HEK293 (cell line): ENCODE measurements at regions not wholly inside any gene's neighbourhood (a gene's known extent, or its start where the extent isn't known, plus 50 kb on each side); places are given as distances from the start of the nearest gene placed in this dataset.

Experiments used
- CTCF ChIA-PET: fragments of 350-600 bp; formaldehyde crosslinking; extraction: SDS; loops from one replicate; lab custom pipeline; 2021; ENCODE audit warnings: antibody characterized with exemption; lab: Yijun Ruan, JAX
- POLR2A ChIA-PET: fragments of 300-600 bp; formaldehyde crosslinking; extraction: SDS; loops from one replicate; lab custom pipeline; 2020; ENCODE audit warnings: antibody characterized with exemption, inconsistent platforms; lab: Yijun Ruan, JAX
- H3K27ac ChIP-seq: fragments of 200-500 bp; sonication (Bioruptor generic); 2 replicates; pipeline ENCODE4 v1.5.1; 2014; ENCODE audit warnings: low read depth, low read length, control low read depth, inconsistent platforms; ENCODE audit errors: extremely low read depth
- H3K36me3 ChIP-seq, 2 experiments: fragments of 200-500 bp in 1 of 2; sonication (Bioruptor generic) in 1 of 2; 1 replicate in 1 of 2; 2 replicates in 1 of 2; pipeline ENCODE4 v1.5.1; 2014 to 2017; ENCODE audit warnings: inconsistent platforms in 2 of 2, low read length in 2 of 2; ENCODE audit not compliant: control insufficient read depth in 2 of 2, insufficient read depth in 1 of 2
- H3K4me1 ChIP-seq: fragments of 200-500 bp; sonication (Bioruptor generic); 2 replicates; pipeline ENCODE4 v1.5.1; 2014; ENCODE audit warnings: mild to moderate bottlenecking, low read length, inconsistent platforms; ENCODE audit not compliant: control insufficient read depth, insufficient read depth
- H3K4me3 ChIP-seq: 2 replicates; pipeline ENCODE4 v1.5.1; 2011; ENCODE audit warnings: low read depth, mild to moderate bottlenecking, control low read depth, low read length, moderate library complexity
- H3K9me3 ChIP-seq: fragments of 200-500 bp; sonication (Bioruptor generic); 2 replicates; pipeline ENCODE4 v1.5.1; 2014; ENCODE audit warnings: low read depth, low read length, inconsistent platforms; ENCODE audit not compliant: control insufficient read depth, insufficient read depth
- FEZF1 ChIP-seq: fragments of 450-650 bp; formaldehyde crosslinking; IDR thresholded peaks from 2 replicates; pipeline ENCODE4 v1.5.1; 2016; ENCODE audit warnings: missing biosample characterization, missing genetic modification characterization
- HOXD13 ChIP-seq: sonication (generic); formaldehyde crosslinking; IDR thresholded peaks from 2 replicates; pipeline ENCODE4 v1.8.0; 2022; ENCODE audit warnings: missing genetic modification reagents, borderline replicate concordance
- KLF1 ChIP-seq: fragments of 450-650 bp; formaldehyde crosslinking; IDR thresholded peaks from 2 replicates; pipeline ENCODE4 v1.5.1; 2016; ENCODE audit warnings: missing biosample characterization, missing genetic modification characterization
- KLF10 ChIP-seq: fragments of 450-650 bp; IDR thresholded peaks from 2 replicates; pipeline ENCODE4 v1.5.1; 2018; ENCODE audit warnings: missing biosample characterization, mild to moderate bottlenecking, missing genetic modification characterization
- KLF7 ChIP-seq: fragments of 450-650 bp; formaldehyde crosslinking; IDR thresholded peaks from 2 replicates; pipeline ENCODE4 v1.5.1; 2016; ENCODE audit warnings: missing biosample characterization, missing genetic modification characterization, borderline replicate concordance
- MYNN ChIP-seq: fragments of 450-650 bp; formaldehyde crosslinking; IDR thresholded peaks from 2 replicates; pipeline ENCODE4 v1.5.1; 2016; ENCODE audit warnings: missing biosample characterization, missing genetic modification characterization, borderline replicate concordance
- SCRT2 ChIP-seq: fragments of 450-650 bp; formaldehyde crosslinking; IDR thresholded peaks from 2 replicates; pipeline ENCODE4 v1.5.1; 2016; ENCODE audit warnings: missing biosample characterization, missing genetic modification characterization
- SP3 ChIP-seq: fragments of 450-650 bp; formaldehyde crosslinking; IDR thresholded peaks from 2 replicates; pipeline ENCODE4 v1.5.1; 2016; ENCODE audit warnings: missing biosample characterization, missing genetic modification characterization
- ZBTB1 ChIP-seq: fragments of 450-650 bp; formaldehyde crosslinking; IDR thresholded peaks from 2 replicates; pipeline ENCODE4 v1.5.1; 2016; ENCODE audit warnings: missing biosample characterization, missing genetic modification characterization
- ZBTB17 ChIP-seq: fragments of 450-650 bp; formaldehyde crosslinking; IDR thresholded peaks from 2 replicates; pipeline ENCODE4 v1.5.1; 2016; ENCODE audit warnings: missing biosample characterization, missing genetic modification characterization
- ZBTB7A ChIP-seq: fragments of 450-650 bp; formaldehyde crosslinking; IDR thresholded peaks from 2 replicates; pipeline ENCODE4 v1.5.1; 2016; ENCODE audit warnings: low read depth, missing biosample characterization, missing genetic modification characterization
- ZFP69B ChIP-seq: fragments of 450-650 bp; formaldehyde crosslinking; IDR thresholded peaks from 2 replicates; pipeline ENCODE4 v1.5.1; 2016; ENCODE audit warnings: missing biosample characterization, missing genetic modification characterization
- ZIC2 ChIP-seq: fragments of 450-650 bp; formaldehyde crosslinking; IDR thresholded peaks from 2 replicates; pipeline ENCODE4 v1.5.1; 2016; ENCODE audit warnings: missing biosample characterization, missing genetic modification characterization
- ZNF157 ChIP-seq: fragments of 450-650 bp; formaldehyde crosslinking; IDR thresholded peaks from 2 replicates; pipeline ENCODE4 v1.5.1; 2016; ENCODE audit warnings: missing biosample characterization, missing genetic modification characterization
- ZNF202 ChIP-seq: fragments of 450-650 bp; formaldehyde crosslinking; IDR thresholded peaks from 2 replicates; pipeline ENCODE4 v1.5.1; 2016; ENCODE audit warnings: missing biosample characterization, missing genetic modification characterization, borderline replicate concordance
- ZNF324 ChIP-seq: fragments of 450-650 bp; formaldehyde crosslinking; IDR thresholded peaks from 2 replicates; pipeline ENCODE4 v1.5.1; 2016; ENCODE audit warnings: missing biosample characterization, missing genetic modification characterization
- ZNF48 ChIP-seq: fragments of 450-650 bp; formaldehyde crosslinking; IDR thresholded peaks from 2 replicates; pipeline ENCODE4 v1.5.1; 2016; ENCODE audit warnings: missing biosample characterization, missing genetic modification characterization
- ZNF600 ChIP-seq: fragments of 450-650 bp; formaldehyde crosslinking; IDR thresholded peaks from 2 replicates; pipeline ENCODE4 v1.5.1; 2016; ENCODE audit warnings: missing biosample characterization, missing genetic modification characterization
- ZNF610 ChIP-seq: fragments of 450-650 bp; formaldehyde crosslinking; IDR thresholded peaks from 2 replicates; pipeline ENCODE4 v1.5.1; 2016; ENCODE audit warnings: missing biosample characterization, missing genetic modification characterization, borderline replicate concordance
- ZNF707 ChIP-seq: fragments of 450-650 bp; formaldehyde crosslinking; IDR thresholded peaks from 2 replicates; pipeline ENCODE4 v1.5.1; 2016; ENCODE audit warnings: missing biosample characterization, missing genetic modification characterization
- ZSCAN23 ChIP-seq: fragments of 450-650 bp; formaldehyde crosslinking; IDR thresholded peaks from 2 replicates; pipeline ENCODE4 v1.5.1; 2016; ENCODE audit warnings: missing biosample characterization, missing genetic modification characterization
- ZXDB ChIP-seq: fragments of 450-650 bp; formaldehyde crosslinking; IDR thresholded peaks from 2 replicates; pipeline ENCODE4 v1.5.1; 2016; ENCODE audit warnings: missing biosample characterization, missing genetic modification characterization
- TF ChIP-seq, protein P1 (sequence below): fragments of 450-650 bp; formaldehyde crosslinking; IDR thresholded peaks from 2 replicates; pipeline ENCODE4 v1.5.1; 2016; ENCODE audit warnings: missing biosample characterization, missing genetic modification characterization
- TF ChIP-seq, protein P2 (sequence below): fragments of 450-650 bp; formaldehyde crosslinking; IDR thresholded peaks from 2 replicates; pipeline ENCODE4 v1.5.1; 2016; ENCODE audit warnings: missing biosample characterization, missing genetic modification characterization
- TF ChIP-seq, protein P3 (sequence below): fragments of 450-650 bp; formaldehyde crosslinking; IDR thresholded peaks from 2 replicates; pipeline ENCODE4 v1.5.1; 2016; ENCODE audit warnings: missing biosample characterization, missing genetic modification characterization
- TF ChIP-seq, protein P4 (sequence below): fragments of 450-650 bp; formaldehyde crosslinking; IDR thresholded peaks from 2 replicates; pipeline ENCODE4 v1.5.1; 2016; ENCODE audit warnings: missing biosample characterization, missing genetic modification characterization

DNA sequence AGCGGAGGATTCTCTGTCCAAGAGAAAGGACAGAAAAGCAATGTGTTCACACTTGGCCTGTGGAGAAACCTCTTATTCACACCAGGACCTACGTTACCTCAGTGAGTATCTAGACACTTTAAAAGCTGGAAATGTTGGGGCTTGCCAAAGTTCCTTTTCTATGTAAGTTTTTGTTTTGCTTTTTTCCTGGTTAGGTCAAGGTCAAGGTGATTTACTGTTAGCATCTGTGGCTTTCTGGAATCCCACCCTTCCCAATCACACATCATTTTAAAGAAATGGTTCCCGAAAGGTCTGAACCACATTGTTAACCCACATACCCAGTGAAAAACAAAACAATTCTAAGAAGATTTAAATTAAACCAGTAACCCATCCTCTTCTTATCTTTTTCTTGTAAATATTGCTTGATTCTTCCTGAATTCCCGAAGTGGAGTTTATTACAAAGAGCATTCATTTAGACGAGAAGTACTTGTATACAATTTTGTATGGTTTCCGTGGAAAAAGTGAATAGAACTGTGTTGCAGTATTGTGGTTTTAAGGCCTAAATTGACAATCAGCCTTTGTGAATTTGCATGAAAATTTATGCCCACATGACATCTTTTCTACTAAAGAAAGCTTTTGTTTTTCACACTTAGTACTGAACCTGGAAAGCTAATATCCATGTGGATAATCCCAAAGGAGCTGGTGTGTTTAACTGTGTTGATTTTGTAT is 827.0 kb upstream of the IGFBP3 start:
- Histone ChIP-seq H3K36me3 (no peaks in the 10 kb centered on the region), H3K4me3 (no peak overlapping the region), H3K27ac (no peak overlapping the region), H3K4me1 (peaks cover 3% of the 10 kb centered on the region), H3K9me3 (no peaks in the 10 kb centered on the region)
- ChIA-PET POLR2A (no interaction called here), CTCF (interaction anchor here (0.7 kb wide), 2 partner anchors 115 to 352 kb away, joined by 3 to 4 read pairs; no protein-coding TSS in a partner anchor)
- TF ChIP-seq ZBTB7A (no peak), ZNF202 (tag by site-specific recombination) (no peak), ZNF324 (tag by site-specific recombination) (no peak), MYNN (tag by site-specific recombination) (no peak), ZXDB (tag by site-specific recombination) (no peak), SP3 (tag by site-specific recombination) (no peak), ZSCAN23 (no peak), KLF7 (tag by site-specific recombination) (no peak), SCRT2 (tag by site-specific recombination) (no peak), FEZF1 (no peak), ZBTB1 (no peak), ZNF48 (tag by site-specific recombination) (no peak), ZIC2 (tag by site-specific recombination) (no peak), ZFP69B (tag by site-specific recombination) (no peak), ZNF707 (tag by site-specific recombination) (no peak), ZNF600 (tag by site-specific recombination) (no peak), KLF1 (tag by site-specific recombination) (no peak)
- TF ChIP-seq, protein P1, sequence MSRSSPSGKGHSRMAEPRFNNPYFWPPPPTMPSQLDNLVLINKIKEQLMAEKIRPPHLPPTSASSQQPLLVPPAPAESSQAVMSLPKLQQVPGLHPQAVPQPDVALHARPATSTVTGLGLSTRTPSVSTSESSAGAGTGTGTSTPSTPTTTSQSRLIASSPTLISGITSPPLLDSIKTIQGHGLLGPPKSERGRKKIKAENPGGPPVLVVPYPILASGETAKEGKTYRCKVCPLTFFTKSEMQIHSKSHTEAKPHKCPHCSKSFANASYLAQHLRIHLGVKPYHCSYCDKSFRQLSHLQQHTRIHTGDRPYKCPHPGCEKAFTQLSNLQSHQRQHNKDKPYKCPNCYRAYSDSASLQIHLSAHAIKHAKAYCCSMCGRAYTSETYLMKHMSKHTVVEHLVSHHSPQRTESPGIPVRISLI: no peak
- TF ChIP-seq, protein P2, sequence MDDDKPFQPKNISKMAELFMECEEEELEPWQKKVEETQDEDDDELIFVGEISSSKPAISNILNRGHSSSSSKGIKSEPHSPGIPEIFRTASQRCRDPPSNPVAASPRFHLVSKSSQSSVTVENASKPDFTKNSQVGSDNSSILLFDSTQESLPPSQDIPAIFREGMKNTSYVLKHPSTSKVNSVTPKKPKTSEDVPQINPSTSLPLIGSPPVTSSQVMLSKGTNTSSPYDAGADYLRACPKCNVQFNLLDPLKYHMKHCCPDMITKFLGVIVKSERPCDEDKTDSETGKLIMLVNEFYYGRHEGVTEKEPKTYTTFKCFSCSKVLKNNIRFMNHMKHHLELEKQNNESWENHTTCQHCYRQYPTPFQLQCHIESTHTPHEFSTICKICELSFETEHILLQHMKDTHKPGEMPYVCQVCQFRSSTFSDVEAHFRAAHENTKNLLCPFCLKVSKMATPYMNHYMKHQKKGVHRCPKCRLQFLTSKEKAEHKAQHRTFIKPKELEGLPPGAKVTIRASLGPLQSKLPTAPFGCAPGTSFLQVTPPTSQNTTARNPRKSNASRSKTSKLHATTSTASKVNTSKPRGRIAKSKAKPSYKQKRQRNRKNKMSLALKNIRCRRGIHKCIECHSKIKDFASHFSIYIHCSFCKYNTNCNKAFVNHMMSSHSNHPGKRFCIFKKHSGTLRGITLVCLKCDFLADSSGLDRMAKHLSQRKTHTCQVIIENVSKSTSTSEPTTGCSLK (tag by site-specific recombination): no peak
- TF ChIP-seq, protein P3, sequence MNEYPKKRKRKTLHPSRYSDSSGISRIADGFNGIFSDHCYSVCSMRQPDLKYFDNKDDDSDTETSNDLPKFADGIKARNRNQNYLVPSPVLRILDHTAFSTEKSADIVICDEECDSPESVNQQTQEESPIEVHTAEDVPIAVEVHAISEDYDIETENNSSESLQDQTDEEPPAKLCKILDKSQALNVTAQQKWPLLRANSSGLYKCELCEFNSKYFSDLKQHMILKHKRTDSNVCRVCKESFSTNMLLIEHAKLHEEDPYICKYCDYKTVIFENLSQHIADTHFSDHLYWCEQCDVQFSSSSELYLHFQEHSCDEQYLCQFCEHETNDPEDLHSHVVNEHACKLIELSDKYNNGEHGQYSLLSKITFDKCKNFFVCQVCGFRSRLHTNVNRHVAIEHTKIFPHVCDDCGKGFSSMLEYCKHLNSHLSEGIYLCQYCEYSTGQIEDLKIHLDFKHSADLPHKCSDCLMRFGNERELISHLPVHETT: no peak

DNA sequence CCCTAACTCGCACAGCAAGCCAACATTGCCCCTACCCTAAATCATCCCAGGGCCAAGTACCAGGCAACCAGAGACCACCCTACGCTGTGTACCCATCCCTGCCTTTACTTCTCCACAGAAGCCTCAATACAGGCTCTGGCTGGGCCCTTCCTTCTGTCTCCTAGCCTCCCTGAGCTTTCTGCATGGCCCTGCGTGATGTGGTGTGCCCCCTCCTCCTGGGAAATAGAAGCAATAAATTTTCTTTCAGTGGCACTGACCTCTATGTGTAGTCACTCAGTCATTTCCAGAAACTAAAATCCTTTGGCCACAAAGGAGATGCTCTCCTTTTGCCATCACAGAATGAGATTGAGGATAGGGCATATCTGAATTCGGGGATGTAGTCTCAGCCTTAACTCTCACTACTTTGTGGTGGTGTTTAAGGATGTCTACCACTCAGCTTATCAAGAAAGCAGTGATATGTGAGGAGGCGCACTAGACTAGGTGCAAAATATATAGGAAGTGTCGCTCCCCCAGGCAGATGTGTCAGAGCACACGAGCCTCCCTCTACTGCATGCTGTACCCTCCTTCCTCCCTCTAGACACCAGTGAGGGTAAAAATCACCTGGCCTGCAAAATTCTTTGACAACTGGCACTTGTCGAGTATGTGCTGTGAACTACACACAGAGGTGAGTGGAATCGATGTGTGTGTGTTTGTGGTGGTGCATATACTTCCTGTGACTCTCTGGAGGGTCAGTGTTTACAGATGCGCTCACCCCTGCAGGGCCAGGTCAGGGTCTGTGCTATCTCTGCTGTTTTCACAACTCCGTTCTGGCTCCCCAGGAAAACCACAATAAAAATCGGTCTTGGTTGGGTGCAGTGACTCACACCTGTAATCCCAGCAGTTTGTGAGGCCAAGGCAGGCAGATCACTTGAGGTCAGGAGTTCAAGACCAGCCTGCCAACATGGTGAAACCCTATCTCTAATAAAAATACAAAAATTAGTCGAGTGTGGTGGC is 825.9 kb upstream of the IGFBP3 start:
- no peaks in the 10 kb centered on the region; the same call in 1 of the 2 replicates for H3K4me1 ChIP-seq
- no peaks in the 10 kb centered on the region for H3K36me3 ChIP-seq
- H3K27ac ChIP-seq: no peak overlapping the region
- no peaks in the 10 kb centered on the region for H3K9me3 ChIP-seq
- no peak overlapping the region for H3K4me3 ChIP-seq
- POLR2A ChIA-PET: no interaction called here
- CTCF ChIA-PET: interaction anchor here (0.7 kb wide), 1 partner anchor 116 kb away, joined by 3 read pairs; no protein-coding TSS in a partner anchor
- no peak for TF ChIP-seq MYNN (tag by site-specific recombination)
- TF ChIP-seq KLF10: no peak
- no peak for TF ChIP-seq HOXD13 (CRISPR knock-in tag)
- TF ChIP-seq ZNF157 (tag by site-specific recombination): no peak
- TF ChIP-seq, protein P4, sequence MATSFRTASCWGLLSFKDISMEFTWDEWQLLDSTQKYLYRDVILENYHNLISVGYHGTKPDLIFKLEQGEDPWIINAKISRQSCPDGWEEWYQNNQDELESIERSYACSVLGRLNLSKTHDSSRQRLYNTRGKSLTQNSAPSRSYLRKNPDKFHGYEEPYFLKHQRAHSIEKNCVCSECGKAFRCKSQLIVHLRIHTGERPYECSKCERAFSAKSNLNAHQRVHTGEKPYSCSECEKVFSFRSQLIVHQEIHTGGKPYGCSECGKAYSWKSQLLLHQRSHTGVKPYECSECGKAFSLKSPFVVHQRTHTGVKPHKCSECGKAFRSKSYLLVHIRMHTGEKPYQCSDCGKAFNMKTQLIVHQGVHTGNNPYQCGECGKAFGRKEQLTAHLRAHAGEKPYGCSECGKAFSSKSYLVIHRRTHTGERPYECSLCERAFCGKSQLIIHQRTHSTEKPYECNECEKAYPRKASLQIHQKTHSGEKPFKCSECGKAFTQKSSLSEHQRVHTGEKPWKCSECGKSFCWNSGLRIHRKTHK: no peak
- no peak for TF ChIP-seq ZNF610 (tag by site-specific recombination)
- TF ChIP-seq ZBTB17 (tag by site-specific recombination): no peak
